ENCODE measurements at regions not wholly inside any gene's neighbourhood (a gene's known extent, or its start where the extent isn't known, plus 50 kb on each side); places are given as distances from the start of the nearest gene placed in this dataset.
A peak's percentile ranks its signal among the peaks of the same experiment; 100 is the strongest.

GRCh38 chr6:142682985-142683384 is 262.0 kb downstream of the HIVEP2 start:
- DNase-seq (ENCODE audit: low read depth) = no peak

- DNase-seq (ENCODE audit: low read depth) = no peak
Measured at GRCh38 chr6:142683714-142684141, 261.2 kb downstream of the HIVEP2 start.

GRCh38 chr6:142684371-142684770 is 260.6 kb downstream of the HIVEP2 start:
- no peak for DNase-seq (ENCODE audit: low read depth)

- no peak for DNase-seq (ENCODE audit: low read depth)
Measured at GRCh38 chr6:142685852-142686506, 259.0 kb downstream of the HIVEP2 start.

GRCh38 chr6:142686507-142686887 is 258.5 kb downstream of the HIVEP2 start:
- no peak for DNase-seq (ENCODE audit: low read depth)

GRCh38 chr6:142692942-142693341 is 252.0 kb downstream of the HIVEP2 start:
- DNase-seq (ENCODE audit: low read depth) = peak; percentile 75

- DNase-seq (ENCODE audit: low read depth) = no peak
Measured at GRCh38 chr6:142693441-142693840, 251.5 kb downstream of the HIVEP2 start.

- DNase-seq (ENCODE audit: low read depth) = no peak
Measured at GRCh38 chr6:142694054-142694453, 250.9 kb downstream of the HIVEP2 start.

- DNase-seq (ENCODE audit: low read depth) = no peak
Measured at GRCh38 chr6:142695016-142695415, 250.0 kb downstream of the HIVEP2 start.

GRCh38 chr6:142696123-142697000 is 248.6 kb downstream of the HIVEP2 start:
- DNase-seq (ENCODE audit: low read depth) = no peak

- DNase-seq (ENCODE audit: low read depth) = no peak
Measured at GRCh38 chr6:142697001-142697335, 248.0 kb downstream of the HIVEP2 start.

- no peak for DNase-seq (ENCODE audit: low read depth)
Measured at GRCh38 chr6:142697922-142698321, 247.1 kb downstream of the HIVEP2 start.

- DNase-seq (ENCODE audit: low read depth) = no peak
Measured at GRCh38 chr6:142698751-142699150, 246.2 kb downstream of the HIVEP2 start.

- DNase-seq (ENCODE audit: low read depth) = no peak
Measured at GRCh38 chr6:142699391-142699790, 245.6 kb downstream of the HIVEP2 start.

- no peak for DNase-seq (ENCODE audit: low read depth)
Measured at GRCh38 chr6:142700032-142700431, 244.9 kb downstream of the HIVEP2 start.

GRCh38 chr6:142700671-142701312 is 244.2 kb downstream of the HIVEP2 start:
- no peak for DNase-seq (ENCODE audit: low read depth)

Data from fibroblast of the conjunctiva (primary cell).